ENCODE measurements at regions not wholly inside any gene's neighbourhood (a gene's known extent, or its start where the extent isn't known, plus 50 kb on each side); places are given as distances from the start of the nearest gene placed in this dataset.

GRCh38 chr13:107475753-107476453 is 739.4 kb downstream of the LIG4 start:
- no peak overlapping the region for H3T11ph ChIP-seq (ENCODE audit: low read length)
- no peak overlapping the region for H4K8ac ChIP-seq (replicated peaks; ENCODE audit: insufficient read length, low read depth, low read length)
- no peak overlapping the region for H2BK15ac ChIP-seq (ENCODE audit: low read depth, low read length)
- Mint-ChIP-seq H3K27ac (no peak overlapping the region), H3K36me3 (ENCODE audit: insufficient read depth in 1 of 3, low read depth in 3 of 3) (no peaks in the 10 kb centered on the region), H3K9me3 (no peaks in the 10 kb centered on the region), H3K4me3 (no peak overlapping the region), H3K27me3 (ENCODE audit: low read depth) (no peaks in the 10 kb centered on the region), H3K4me1 (peaks cover 0 to 3% of the 10 kb centered on the region in 2 experiments; a peak in 1 of 4 replicates)
- H3K56ac ChIP-seq (ENCODE audit: insufficient read length, low read depth, low read length) = no peak overlapping the region
- no peak for DNase-seq
- H2BK5ac ChIP-seq (ENCODE audit: insufficient read length, low read length) = no peak overlapping the region
- no peak overlapping the region for H3K18ac ChIP-seq (ENCODE audit: insufficient read length, low read depth, low read length)
- no peak overlapping the region for H2AFZ ChIP-seq (ENCODE audit: low read length)
- no peaks in the 10 kb centered on the region for H3K27me3 ChIP-seq (ENCODE audit: insufficient read depth, low read length)
- H2AK5ac ChIP-seq (ENCODE audit: insufficient read length, low read length) = no peak overlapping the region
- no peak overlapping the region for H3K14ac ChIP-seq (ENCODE audit: insufficient read depth, low read length)
- no peak overlapping the region for H2BK20ac ChIP-seq (ENCODE audit: low read depth, low read length, poor library complexity, severe bottlenecking)
- no peaks in the 10 kb centered on the region for H3K9me3 ChIP-seq (ENCODE audit: control insufficient read depth, low read depth, low read length)
- no peaks in the 10 kb centered on the region for H3K79me2 ChIP-seq (ENCODE audit: insufficient read depth, low read length)
- H3K23ac ChIP-seq (ENCODE audit: insufficient read length, low read depth, low read length) = no peak overlapping the region
- no peak for TF ChIP-seq CTCF (conservative IDR thresholded peaks at IDR 0.05)
- no peak overlapping the region for H4K91ac ChIP-seq (ENCODE audit: insufficient read length, low read depth, low read length)
- no peaks in the 10 kb centered on the region for H3K23me2 ChIP-seq (ENCODE audit: insufficient read length, low read depth, low read length, poor library complexity, severe bottlenecking)
- H3K9ac ChIP-seq (ENCODE audit: extremely low read depth, insufficient read length, low read length) = no peak overlapping the region
- H3K4me2 ChIP-seq (ENCODE audit: insufficient read depth, insufficient read length, low read length) = no peak overlapping the region
- WGBS (ENCODE audit: extremely low coverage, insufficient read length, low lambda C conversion rate) = no CpG with 5 or more reads among the region's 3 CpGs
- no peak overlapping the region for H2BK12ac ChIP-seq (ENCODE audit: insufficient read length, low read depth, low read length)
- no peaks in the 10 kb centered on the region for H3K79me1 ChIP-seq (ENCODE audit: insufficient read depth, low read depth, low read length, poor library complexity, severe bottlenecking)
- H3K4ac ChIP-seq (ENCODE audit: low read depth, low read length) = no peak overlapping the region
- H4K20me1 ChIP-seq (ENCODE audit: control insufficient read depth, insufficient read depth, insufficient read length) = no peaks in the 10 kb centered on the region
- H2BK120ac ChIP-seq (ENCODE audit: low read depth, low read length, poor library complexity, severe bottlenecking) = no peak overlapping the region
- no peak overlapping the region for H3K27ac ChIP-seq (ENCODE audit: insufficient read length, low read depth, low read length)
- H3K4me1 ChIP-seq (ENCODE audit: insufficient read depth, low read length) = no peaks in the 10 kb centered on the region
- H4K5ac ChIP-seq (ENCODE audit: insufficient read length, low read depth, low read length) = no peak overlapping the region

All from H9 (cell line).